OCI-M1 (cell line): ENCODE measurements at regions not wholly inside any gene's neighbourhood (a gene's known extent, or its start where the extent isn't known, plus 50 kb on each side); places are given as distances from the start of the nearest gene placed in this dataset.
A peak's percentile ranks its signal among the peaks of the same experiment; 100 is the strongest.
"Not testable (repeated sequence)": the region's sequence is repeated elsewhere in the genome, so short reads cannot be mapped to it uniquely, and the experiment has no call there.

Experiments
- DNase-seq: peaks from one replicate; lab custom pipeline; 2025; lab: John Stamatoyannopoulos, UW

DNA sequence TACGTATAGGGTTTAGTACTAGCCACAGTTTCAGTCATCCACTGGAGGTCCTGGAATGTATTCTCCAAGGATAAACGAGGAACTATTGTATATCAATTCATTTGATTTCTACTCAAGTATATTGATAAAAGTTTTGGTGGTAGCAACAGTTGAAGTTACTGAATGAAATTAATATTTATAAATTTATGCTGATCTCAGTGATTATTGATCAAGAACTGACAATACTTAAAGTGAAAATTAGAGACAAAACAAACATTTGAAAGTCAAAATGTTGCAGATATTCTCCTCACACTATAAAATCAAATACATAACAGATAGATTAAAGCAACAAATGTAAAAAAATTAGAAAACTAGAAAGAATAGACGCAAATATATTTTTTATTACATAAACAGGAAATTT lies 150.9 kb upstream of the SLC35G4 start:
- DNase-seq, result no peak

DNA sequence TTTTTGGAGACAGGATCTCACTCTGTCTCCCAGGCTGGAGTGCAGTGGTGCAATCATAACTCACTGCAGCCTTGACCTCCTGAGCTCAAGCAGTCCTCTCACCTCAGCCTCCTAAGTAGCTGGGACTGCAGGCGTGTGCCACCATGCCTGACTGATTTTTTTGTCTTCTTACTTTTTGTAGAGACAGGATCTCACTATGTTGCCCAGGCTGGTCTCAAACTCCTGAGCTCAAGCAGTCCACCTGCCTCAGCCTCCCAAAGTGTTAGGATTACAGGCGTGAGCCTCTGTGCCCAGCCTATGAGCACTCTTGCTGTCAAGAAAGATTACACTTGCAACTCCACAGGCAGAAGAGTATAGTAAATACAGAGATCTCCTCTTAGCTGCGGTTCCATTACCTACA lies 151.5 kb upstream of the SLC35G4 start:
- DNase-seq, result not testable (repeated sequence)

DNA sequence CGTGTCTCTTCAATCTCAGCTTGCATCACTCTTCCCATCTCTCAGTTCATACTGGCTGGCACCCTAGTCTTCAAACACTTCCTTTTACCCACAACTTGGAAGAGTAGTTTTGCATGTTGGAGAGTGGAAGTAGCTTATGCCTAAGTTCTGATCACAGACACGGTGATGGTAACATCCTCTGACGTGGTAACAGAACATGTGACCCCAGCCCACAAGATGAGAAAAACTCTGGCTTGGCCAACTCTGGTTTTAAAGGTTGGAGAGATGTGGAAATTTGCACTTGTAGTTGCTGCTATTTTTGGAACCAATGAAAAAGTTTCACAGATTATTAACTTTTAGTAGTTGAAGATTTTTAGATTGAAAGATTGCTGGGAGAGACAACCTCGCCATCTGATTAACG lies 155.4 kb upstream of the SLC35G4 start:
- DNase-seq, result no peak

DNA sequence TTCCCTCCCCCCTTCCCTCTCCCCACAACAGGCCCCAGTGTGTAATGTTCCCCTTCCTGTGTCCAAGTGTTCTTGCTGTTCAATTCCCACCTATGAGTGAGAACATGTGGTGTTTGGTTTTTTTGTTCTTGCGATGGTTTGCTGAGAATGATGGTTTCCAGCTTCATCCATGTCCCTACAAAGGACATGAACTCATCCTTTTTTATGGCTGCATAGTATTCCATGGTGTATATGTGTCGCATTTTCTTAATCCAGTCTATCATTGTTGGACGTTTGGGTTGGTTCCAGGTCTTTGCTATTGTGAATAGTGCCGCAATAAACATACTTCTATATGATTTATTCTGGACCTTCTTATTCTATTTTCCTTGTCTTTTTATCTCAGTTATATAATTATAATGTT lies 165.2 kb upstream of the SLC35G4 start:
- not testable (repeated sequence) for DNase-seq

DNA sequence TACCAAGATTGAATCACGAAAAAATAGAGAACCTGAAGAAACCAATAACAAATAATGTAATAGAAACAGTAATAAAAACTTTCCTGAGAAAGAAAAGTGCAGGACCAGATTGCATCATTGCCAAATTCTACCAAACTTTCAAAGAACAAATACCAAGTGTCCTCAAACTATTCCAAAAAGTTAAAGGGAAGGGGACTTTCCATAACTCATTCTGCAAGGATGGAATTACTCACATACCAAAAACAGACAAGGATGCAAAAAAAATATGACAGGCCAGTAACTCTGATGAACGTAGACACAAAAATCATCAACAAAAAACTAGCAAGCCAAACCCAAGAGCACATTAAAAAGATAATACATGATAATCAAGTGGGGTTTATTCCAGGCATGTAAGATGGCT lies 172.3 kb upstream of the SLC35G4 start:
- no peak for DNase-seq

DNA sequence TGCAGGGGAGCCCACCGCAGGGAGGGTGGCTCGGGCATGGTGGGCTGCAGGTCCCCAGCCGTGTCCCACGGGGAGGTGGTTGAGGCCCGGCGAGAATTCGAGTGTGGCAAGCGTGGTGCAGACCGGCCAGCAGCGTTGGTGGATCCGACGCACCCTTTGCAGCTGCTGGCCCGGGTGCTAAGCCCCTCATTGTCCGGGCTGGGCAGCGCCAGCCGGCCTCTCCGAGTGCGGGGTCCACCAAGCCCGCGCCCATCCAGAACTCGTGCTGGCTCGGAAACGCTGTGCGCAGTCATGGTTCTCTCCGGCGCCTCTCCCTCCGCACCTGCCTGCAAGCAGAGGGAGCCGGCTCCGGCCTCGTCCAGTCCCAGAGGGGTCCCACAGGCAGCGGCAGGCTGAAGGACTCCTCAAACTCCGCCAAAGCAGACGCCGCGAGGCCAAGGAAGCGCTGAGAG lies 177.0 kb upstream of the SLC35G4 start:
- no peak for DNase-seq

DNA sequence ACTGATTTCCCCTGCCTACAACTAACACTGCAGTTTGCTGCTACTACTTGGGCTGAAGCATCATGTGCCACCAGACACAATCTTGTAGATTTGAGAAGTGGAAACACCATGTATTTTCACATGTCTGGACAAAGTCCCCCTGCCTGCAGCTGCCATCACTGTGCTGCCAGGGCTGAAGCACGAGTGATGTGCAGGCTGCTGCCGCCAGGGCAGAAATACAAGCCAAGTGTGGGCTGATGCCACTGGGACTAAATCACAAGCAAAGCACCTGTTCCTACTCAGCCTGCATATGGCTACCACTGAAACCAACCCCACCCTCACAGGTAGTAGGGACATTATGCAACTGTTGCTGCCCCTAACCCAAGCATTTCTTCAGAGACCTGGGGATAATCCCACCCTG lies 179.5 kb upstream of the SLC35G4 start:
- no peak for DNase-seq

DNA sequence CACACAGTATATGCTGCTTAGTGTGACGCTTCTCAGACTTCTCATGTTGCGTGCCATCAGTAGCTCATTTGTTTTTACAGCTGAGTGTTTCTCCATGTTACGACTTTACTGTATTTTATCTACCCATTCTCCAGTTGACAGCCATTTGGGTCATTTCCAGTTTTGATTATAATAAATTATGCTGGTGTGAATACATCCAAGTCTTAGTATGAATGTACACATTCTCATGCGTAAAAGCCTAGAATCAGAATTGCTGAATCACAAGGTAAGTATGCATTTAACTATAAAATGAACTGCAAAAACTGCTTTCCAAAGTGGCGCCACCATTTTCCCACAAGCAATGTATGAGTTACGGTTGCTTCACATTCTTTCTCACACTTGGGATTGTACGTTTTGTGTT lies 184.2 kb upstream of the SLC35G4 start:
- no peak for DNase-seq

DNA sequence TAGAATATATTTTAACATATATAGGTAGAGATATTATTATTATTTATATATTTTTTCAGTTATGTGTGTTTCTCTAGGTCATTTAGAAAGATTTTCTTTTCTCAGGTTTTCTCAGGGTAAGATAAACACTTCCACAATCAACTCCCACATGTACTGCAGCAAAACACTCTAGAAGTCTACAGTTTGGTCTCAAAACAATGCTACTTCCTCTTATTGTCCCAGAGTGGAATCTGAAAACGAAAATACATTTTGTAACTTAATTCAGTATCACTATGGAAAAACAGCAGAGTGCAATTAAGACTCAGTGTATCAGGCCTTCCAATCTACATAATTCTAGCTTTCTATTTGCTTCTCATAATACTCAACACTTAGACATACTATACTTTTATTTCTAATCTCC lies 190.1 kb upstream of the SLC35G4 start:
- peak; percentile 87 for DNase-seq

DNA sequence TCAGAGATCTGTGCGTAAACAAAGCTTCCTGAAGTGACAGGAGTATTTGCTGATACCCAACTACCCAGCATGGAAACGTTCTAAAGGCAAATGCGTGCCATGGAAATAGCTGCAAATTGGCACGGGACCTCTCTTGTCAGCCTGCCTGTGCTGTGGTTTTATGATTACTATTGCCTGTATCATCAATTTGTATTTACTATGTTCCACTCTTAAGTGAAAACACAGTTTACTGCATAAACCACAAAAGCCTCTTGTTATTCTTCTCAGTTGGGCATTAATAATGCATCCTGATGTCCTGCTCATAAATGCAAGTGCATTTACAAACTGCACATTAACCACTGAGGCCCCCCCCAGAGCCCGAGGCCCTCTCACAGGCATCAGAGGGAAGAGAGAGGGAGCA lies 196.6 kb upstream of the SLC35G4 start:
- no peak for DNase-seq

DNA sequence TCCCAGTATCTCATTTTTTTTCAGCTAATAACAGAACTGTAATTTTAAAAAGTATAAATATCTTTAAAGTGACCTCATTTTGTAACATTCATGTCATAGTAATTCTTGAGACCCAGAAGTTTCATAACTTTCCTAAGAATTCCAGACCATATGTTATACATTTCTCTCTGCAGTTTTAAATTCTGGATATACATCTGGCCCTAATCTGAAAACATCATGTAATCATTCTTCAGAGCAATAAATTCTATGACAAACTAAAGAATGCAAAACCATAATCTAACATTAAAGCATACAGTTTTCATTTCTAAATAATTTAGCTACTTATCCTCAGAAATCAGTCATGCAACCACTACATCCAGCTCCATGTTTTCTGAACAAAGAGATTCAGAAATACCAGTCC lies 198.3 kb upstream of the SLC35G4 start:
- DNase-seq, result no peak

DNA sequence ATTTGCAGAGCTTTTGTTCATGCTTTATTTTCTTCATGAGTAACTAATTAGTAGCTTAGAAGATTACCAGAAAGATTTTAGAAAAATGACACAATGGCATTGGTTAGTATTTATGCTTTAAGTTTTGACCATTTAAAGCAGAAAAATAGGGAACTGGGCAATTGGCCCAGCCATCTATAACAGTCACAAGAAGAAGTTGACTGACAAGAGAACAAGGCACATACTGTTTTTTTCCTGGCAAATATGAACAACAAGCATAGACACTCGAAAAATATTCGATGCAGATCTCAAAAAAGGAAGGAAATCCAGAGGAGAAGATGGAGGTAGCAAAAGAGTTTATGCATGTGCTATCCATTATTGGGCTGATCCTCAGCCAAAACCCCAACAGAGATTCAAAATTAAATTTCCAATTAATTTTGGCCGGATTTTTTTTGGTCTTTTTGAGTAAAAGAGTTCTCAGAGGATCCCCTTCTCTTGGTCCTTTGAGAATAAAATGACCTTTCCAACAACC lies 200.8 kb upstream of the SLC35G4 start:
- no peak for DNase-seq

DNA sequence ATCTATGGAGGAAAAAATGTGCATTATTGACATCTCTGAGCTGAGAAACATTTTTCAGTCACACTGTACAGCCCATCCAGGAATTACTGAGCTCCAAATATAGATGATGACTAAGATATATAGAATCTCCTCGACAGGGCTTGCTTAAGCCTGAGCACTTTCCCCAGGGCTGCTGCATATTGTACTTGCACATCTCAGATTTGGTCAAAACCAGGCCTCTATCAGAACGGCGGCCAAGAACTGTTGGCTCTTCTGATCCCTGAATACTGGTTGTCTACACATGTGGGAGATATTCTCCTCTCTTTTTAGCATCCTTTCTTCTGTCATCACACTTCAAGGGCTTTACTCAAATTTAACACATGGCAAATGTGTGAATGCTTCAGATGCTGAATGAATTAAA lies 201.5 kb upstream of the SLC35G4 start:
- no peak for DNase-seq

DNA sequence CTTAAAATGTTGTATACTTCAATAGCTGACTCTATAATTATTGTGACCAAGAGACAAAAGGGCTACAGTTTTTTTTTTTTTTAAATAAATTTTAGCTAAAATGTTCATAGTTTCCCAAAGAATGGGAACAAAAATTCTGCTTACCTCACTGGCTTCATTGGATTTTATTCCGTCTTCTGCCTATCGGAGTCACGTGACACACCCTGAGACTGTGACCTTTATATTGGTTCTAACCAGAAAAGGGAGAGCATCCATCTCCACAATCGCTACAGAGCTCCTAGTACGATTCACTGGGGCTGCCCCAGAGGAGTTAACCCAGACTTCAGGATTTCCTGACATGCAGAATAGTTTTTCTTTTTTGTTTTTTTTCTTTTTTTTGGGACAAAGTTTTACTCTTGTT lies 203.6 kb upstream of the SLC35G4 start:
- no peak for DNase-seq

DNA sequence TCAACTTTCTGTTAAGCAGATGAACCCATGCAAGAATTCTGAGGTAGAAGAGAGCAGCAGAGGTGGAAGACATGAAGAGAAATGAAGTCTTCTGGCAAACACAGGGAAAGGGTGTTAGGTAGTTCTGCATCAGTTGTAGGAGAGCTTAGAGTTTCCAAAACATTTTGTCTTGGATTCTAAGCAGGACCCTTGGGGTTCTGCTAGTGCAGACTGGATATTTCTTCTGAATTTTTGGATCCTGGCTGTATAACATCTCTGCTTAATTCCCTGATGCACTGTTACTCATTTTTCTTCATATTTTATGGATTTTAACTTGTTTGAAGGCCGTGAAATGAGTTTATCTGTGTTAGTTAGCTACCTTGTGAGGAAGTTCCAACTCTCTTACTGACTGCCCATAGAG lies 208.7 kb upstream of the SLC35G4 start:
- DNase-seq, result no peak

DNA sequence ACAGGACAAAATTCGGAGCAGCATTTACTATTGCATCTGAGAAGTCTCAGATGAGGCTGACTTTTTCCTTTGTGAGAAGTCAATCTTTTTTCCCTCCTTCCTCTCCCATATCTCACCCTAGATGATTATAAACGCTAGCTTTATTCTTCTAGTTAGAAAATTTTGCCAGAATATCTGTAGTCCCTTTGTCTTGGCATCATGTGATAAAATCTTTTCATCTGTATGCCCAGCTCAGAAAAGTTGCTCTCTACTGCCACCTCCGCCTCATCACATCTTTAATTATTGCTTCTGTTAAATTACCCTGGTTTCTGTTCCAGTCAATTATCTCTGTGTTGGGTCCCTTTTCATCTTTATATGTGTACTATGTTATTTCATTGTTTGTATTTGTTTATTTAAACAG lies 210.8 kb upstream of the SLC35G4 start:
- peak; percentile 20 for DNase-seq

DNA sequence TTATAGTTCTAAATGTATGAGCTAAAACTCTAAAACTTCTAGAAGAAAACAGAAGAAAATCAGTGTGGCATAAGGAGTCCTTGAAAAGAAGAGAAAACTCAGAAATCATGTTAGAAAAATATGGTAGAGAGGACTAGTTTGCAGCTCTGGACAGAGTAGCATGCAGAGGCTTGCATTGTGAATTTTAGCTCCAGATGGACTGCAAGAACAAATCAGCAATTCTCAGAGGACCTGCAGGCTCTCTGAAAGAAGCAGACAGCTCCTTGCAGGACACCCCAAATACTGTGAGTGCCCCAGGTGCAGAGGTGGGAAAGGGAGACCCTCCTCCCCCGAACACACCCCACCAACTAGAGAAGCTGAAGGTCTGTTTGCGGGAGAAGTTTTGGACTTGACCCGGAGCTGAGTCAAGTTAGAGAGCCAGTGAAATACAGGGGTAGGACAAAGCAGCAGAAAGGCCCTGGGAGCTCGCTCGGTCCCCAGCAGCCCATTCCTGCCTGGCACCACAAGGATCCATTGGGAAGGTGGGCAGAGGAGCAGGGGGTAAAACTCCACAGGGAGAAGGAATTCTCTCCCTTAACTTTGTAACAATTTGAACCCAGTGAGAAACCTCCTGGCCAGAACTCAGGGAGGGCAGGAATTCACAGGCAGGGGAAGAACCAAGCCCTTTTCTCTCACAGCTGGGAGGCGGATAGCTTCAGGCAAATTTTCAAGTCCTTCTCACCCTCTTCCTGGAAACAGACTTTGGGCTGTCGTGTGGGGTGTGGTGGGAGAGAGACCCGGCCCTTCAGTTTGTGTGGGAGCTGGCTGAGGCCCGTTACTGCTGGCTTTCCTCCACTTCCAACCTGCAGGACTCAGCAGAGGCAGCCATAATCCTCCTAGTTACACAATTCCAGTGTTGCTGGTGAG lies 216.2 kb upstream of the SLC35G4 start:
- DNase-seq, result peak; percentile 49

DNA sequence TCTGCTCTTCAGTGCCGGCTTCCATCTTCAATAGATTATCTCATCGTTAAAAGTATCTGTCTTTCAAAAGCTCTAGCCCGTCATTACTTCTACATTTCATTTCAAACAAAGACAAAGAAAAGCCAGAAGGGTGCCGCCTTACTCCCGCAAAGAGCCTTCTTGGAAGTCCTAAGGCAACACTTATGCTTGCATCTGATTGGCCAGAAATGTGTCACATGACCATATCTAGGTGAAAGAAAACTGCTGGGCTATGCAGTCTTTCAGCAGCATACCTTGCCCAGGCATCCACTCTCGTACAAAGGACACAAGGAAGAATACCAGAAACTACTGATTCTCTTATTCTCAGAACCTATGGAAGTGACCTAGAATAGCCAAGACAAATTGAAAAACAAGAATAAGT lies 217.1 kb upstream of the SLC35G4 start:
- peak; percentile 33 for DNase-seq

DNA sequence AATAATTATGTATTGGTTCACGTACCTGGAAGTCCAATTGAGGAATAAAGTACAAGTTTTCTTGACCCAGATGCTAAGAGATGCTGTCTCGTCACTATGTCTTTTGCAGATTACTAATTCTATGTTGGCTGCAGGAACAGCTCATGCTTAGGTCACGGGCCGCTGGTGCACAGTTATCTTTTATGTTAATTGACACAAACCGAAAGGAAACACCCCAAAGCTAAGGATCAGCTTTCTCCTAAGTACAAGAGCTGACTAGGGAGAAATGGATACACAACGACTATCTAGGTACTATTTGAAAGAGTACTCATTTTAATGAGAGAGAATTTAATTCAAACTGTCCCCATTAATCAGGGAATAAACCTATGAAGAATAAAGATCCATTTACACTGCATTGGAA lies 217.7 kb upstream of the SLC35G4 start:
- DNase-seq, result peak; percentile 54

DNA sequence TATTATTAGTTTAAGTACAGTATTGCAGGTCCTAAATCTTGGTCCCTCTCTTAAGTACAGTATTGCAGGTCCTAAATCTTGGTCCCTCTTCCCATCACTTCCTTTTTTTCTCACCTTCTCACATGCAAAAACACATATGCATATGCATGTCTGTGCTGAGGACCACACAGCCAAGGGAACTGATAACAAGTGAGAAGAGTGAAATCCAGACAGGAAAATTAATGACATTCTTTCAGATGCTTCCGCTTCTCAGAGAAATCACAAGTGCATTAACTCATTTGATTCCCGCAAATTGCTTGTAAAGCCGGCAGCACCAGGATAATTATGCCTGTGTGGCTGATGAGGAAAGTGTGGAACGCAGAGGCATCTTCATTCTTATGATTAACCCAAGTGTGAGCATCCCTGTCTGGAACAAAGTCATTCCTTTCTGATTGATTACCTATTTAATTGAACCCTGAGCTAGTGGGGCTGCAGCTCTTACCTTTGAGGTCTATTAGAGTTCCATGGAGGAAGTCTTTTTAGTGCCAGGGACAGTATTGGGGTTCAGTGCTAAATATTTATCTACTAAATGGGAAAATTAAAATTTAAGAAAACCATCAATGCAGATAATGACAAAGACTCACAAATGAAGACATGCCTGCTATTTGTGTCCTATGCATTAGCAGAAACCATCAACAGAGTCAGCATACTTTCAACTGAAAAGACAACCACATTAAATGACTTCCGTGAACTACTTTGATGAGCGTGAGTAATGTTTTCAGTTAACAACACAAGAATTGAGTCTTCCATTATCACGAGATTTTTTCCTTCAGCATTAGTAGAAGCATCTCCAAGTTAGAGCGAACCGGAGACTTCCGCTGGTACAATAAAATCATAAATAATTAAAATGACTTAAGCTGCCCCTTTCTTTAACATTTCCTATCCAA lies 220.4 kb upstream of the SLC35G4 start:
- no peak for DNase-seq

DNA sequence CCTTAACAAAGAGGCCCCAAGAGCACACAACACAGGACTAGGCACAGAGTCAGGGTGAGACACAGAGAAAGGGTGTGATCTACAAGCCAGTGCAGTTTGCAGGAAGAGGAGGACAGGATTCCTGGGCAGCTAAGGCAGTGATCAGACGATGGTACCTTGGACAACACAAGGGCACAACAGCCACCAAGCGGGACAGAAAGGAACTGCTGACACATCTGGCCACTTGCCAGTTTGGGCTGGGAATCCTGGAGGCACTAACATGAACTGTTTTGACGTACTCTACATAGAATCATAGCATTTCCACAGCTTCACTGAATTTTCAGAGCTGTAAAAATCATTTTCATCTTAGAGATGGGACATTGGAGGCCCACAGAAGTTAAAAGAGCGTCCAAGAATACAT lies 221.5 kb upstream of the SLC35G4 start:
- peak; percentile 88 for DNase-seq

DNA sequence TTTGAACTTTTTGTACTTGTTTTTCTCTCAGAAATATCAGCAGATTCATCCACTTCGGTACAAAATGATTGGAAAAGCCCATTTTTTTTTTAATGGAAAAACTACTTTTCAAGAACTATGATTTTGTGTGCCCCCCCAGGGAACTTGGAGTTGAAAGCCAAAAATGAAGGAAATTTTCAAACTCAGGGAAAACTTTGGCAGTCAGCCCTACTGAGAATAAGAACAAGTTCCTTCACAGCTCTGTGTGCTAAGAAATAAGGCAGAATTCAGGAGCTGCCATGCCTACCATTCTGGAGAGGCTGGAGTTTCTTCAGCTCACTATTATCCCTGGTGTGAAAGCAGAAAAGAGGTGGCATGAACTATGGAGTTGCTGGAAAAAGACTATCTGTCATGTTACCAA lies 226.0 kb upstream of the SLC35G4 start:
- DNase-seq, result no peak

DNA sequence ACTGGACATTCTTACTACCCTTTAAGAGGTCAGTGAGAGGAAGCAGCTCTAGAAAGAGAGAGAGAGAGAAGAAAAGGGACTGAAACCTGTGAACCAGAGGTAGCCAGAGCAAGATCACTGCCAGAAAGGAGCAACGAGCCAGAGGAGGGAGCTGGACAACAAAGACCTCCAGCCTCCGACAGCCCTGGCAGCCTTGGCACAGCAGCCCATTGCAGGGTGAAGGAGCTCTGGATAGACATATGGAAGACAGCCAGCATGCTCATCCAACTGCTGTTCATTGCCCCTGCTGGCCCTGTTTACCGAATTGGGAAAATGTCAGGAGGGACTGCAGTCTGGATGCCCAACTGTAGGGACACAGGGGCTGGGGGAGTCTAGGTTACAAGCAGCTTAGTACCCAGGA lies 228.4 kb upstream of the SLC35G4 start:
- no peak for DNase-seq
